Liver (tissue), 8 donors: ENCODE measurements at regions not wholly inside any gene's neighbourhood (a gene's known extent, or its start where the extent isn't known, plus 50 kb on each side); places are given as distances from the start of the nearest gene placed in this dataset.

Experiments used
- DNase-seq: peaks from one replicate; pipeline ENCODE4 v3.0.0-alpha.2; 2017; ENCODE audit warnings: low spot score
- H3K27ac ChIP-seq, 2 donors: one replicate each; pipeline ENCODE4 v1.7.0; 2013; ENCODE audit warnings: inconsistent platforms in 2 of 2, low read length in 2 of 2, control low read depth in 1 of 2, low read depth in 1 of 2, mild to moderate bottlenecking in 1 of 2
- H3K27me3 ChIP-seq, 4 donors: one replicate each; pipeline versions ENCODE4 v1.6.1 to v1.7.0; 2013; ENCODE audit warnings: low read length in 3 of 4, inconsistent platforms in 1 of 4, mild to moderate bottlenecking in 1 of 4, moderate library complexity in 1 of 4; ENCODE audit not compliant: control insufficient read depth in 4 of 4, insufficient read depth in 4 of 4
- H3K36me3 ChIP-seq, 4 donors: one replicate each; pipeline versions ENCODE4 v1.6.1 to v1.7.0; 2013; ENCODE audit warnings: low read length in 3 of 4, mild to moderate bottlenecking in 3 of 4, low read depth in 1 of 4, moderate library complexity in 1 of 4; ENCODE audit not compliant: control insufficient read depth in 4 of 4, insufficient read depth in 3 of 4
- H3K4me1 ChIP-seq, 4 donors: one replicate each; pipeline versions ENCODE4 v1.6.1 to v1.7.0; 2013; ENCODE audit warnings: low read length in 3 of 4, mild to moderate bottlenecking in 3 of 4, moderate library complexity in 1 of 4; ENCODE audit not compliant: control insufficient read depth in 4 of 4, insufficient read depth in 4 of 4
- H3K4me3 ChIP-seq, 3 donors: one replicate each; pipeline versions ENCODE4 v1.6.1 to v1.7.0; 2013; ENCODE audit warnings: low read length in 3 of 3, control low read depth in 1 of 3, low read depth in 1 of 3, mild to moderate bottlenecking in 1 of 3
- H3K9ac ChIP-seq, 2 donors: one replicate each; pipeline ENCODE4 v1.7.0; 2013; ENCODE audit warnings: low read length in 2 of 2, mild to moderate bottlenecking in 2 of 2, moderate library complexity in 2 of 2, control low read depth in 1 of 2, low read depth in 1 of 2
- H3K9me3 ChIP-seq, 4 donors: one replicate each; pipeline versions ENCODE4 v1.6.1 to v1.7.0; 2013; ENCODE audit warnings: low read length in 3 of 4; ENCODE audit not compliant: control insufficient read depth in 4 of 4
- ATF3 ChIP-seq: IDR thresholded peaks from 2 replicates; pipeline ENCODE4 v1.6.1; 2016; ENCODE audit warnings: antibody characterized with exemption
- CTCF ChIP-seq: fragments of 150-350 bp; IDR thresholded peaks from 2 replicates; pipeline ENCODE4 v1.5.1; 2017; ENCODE audit warnings: improper control_type of control experiment, low read depth, low read length; ENCODE audit not compliant: missing input control
- EGR1 ChIP-seq, 2 donors: IDR thresholded peaks; 2 replicates each; pipeline ENCODE4 v1.6.1; 2016 to 2018; ENCODE audit warnings: antibody characterized with exemption in 2 of 2, low read depth in 2 of 2
- FOXA1 ChIP-seq: IDR thresholded peaks from 2 replicates; pipeline ENCODE4 v1.6.1; 2016; ENCODE audit warnings: antibody characterized with exemption
- FOXA2 ChIP-seq: IDR thresholded peaks from 2 replicates; pipeline ENCODE4 v1.6.1; 2016; ENCODE audit warnings: antibody characterized with exemption
- GABPA ChIP-seq, 2 donors: IDR thresholded peaks in 1 of 2; conservative IDR thresholded peaks in 1 of 2; 2 replicates each; pipeline ENCODE4 v1.6.1; 2016; ENCODE audit warnings: antibody characterized with exemption in 2 of 2, mild to moderate bottlenecking in 1 of 2, moderate library complexity in 1 of 2
- HNF4A ChIP-seq, 2 donors: conservative IDR thresholded peaks; 2 replicates each; pipeline ENCODE4 v1.6.1; 2016; ENCODE audit warnings: antibody characterized with exemption in 2 of 2, mild to moderate bottlenecking in 2 of 2
- HNF4G ChIP-seq: IDR thresholded peaks from 2 replicates; pipeline ENCODE4 v1.6.1; 2016; ENCODE audit warnings: antibody characterized with exemption
- JUND ChIP-seq, 2 donors: IDR thresholded peaks; 2 replicates each; pipeline ENCODE4 v1.6.1; 2016; ENCODE audit warnings: antibody characterized with exemption in 2 of 2
- MAX ChIP-seq: IDR thresholded peaks from 2 replicates; pipeline ENCODE4 v1.6.1; 2016; ENCODE audit warnings: antibody characterized with exemption
- NR2F2 ChIP-seq: IDR thresholded peaks from 2 replicates; pipeline ENCODE4 v1.6.1; 2016; ENCODE audit warnings: antibody characterized with exemption
- RAD21 ChIP-seq, 2 donors: IDR thresholded peaks; 2 replicates each; pipeline ENCODE4 v1.6.1; 2016; ENCODE audit warnings: antibody characterized with exemption in 2 of 2, mild to moderate bottlenecking in 2 of 2
- REST ChIP-seq: IDR thresholded peaks from 2 replicates; pipeline ENCODE4 v1.6.1; 2016; ENCODE audit warnings: antibody characterized with exemption, mild to moderate bottlenecking
- RXRA ChIP-seq, 2 donors: IDR thresholded peaks; 2 replicates each; pipeline ENCODE4 v1.6.1; 2017 to 2018; ENCODE audit warnings: antibody characterized with exemption in 2 of 2, mild to moderate bottlenecking in 1 of 2
- SP1 ChIP-seq: IDR thresholded peaks from 2 replicates; pipeline ENCODE4 v1.6.1; 2018; ENCODE audit warnings: antibody characterized with exemption, mild to moderate bottlenecking
- TAF1 ChIP-seq: conservative IDR thresholded peaks from 2 replicates; pipeline ENCODE4 v1.6.1; 2016; ENCODE audit warnings: antibody characterized with exemption, mild to moderate bottlenecking
- ZBTB33 ChIP-seq: IDR thresholded peaks from 2 replicates; pipeline ENCODE4 v1.6.1; 2016; ENCODE audit warnings: antibody characterized with exemption
- WGBS: extraction: QIAGEN DNeasy Blood & Tissue Kit; methylation state at CpG from one replicate; pipeline ENCODE4 v1.1.7; 2013; 5-methylcytosine and 5-hydroxymethylcytosine counted together
- donor health status: healthy.
- donor health status: healthy.
- donor health status: healthy.
- donor health status: healthy.
- donor health status: healthy.

GRCh38 chr7:91628742-91629141, 251.8 kb downstream of the MTERF1 start:
- 73% methylated on average over 5 of the region's 5 CpGs for WGBS
- TF ChIP-seq SP1 (no peak), ZBTB33 (no peak), ATF3 (no peak), RAD21 (IDR thresholded peaks at IDR 0.05) (no peak), GABPA (IDR thresholded peaks at IDR 0.05 in 1 of 2, conservative IDR thresholded peaks at IDR 0.05 in 1 of 2) (no peak), HNF4G (no peak), EGR1 (IDR thresholded peaks at IDR 0.05; ENCODE audit: low read depth in 2 of 2) (no peak), NR2F2 (no peak)

GRCh38 chr7:91630581-91631380, 249.7 kb downstream of the MTERF1 start:
- WGBS = 92% methylated on average over 1 of the region's 1 CpG

More at GRCh38 chr7:91628742-91629141, 251.8 kb downstream of the MTERF1 start:
- Histone ChIP-seq H3K9me3 (no peaks in the 10 kb centered on the region), H3K4me1 (no peaks in the 10 kb centered on the region), H3K36me3 (no peaks in the 10 kb centered on the region), H3K9ac (no peak overlapping the region), H3K27me3 (no peaks in the 10 kb centered on the region), H3K4me3 (no peak overlapping the region), H3K27ac (no peak overlapping the region)
- DNase-seq = no peak

More at GRCh38 chr7:91630581-91631380, 249.7 kb downstream of the MTERF1 start:
- no peaks in the 10 kb centered on the region for H3K36me3 ChIP-seq
- TF ChIP-seq EGR1 (IDR thresholded peaks at IDR 0.05; ENCODE audit: low read depth in 2 of 2) (no peak), ATF3 (no peak), RAD21 (IDR thresholded peaks at IDR 0.05) (no peak), TAF1 (no peak), MAX (no peak), GABPA (IDR thresholded peaks at IDR 0.05 in 1 of 2, conservative IDR thresholded peaks at IDR 0.05 in 1 of 2) (no peak), FOXA1 (no peak), HNF4A (conservative IDR thresholded peaks at IDR 0.05) (no peak), FOXA2 (no peak), CTCF (no peak), ZBTB33 (no peak), REST (no peak), RXRA (IDR thresholded peaks at IDR 0.05) (no peak), NR2F2 (no peak), HNF4G (no peak), JUND (IDR thresholded peaks at IDR 0.05) (no peak), SP1 (no peak)
- DNase-seq = no peak
- H3K4me1 ChIP-seq = no peaks in the 10 kb centered on the region
- H3K9ac ChIP-seq = no peak overlapping the region
- no peak overlapping the region for H3K4me3 ChIP-seq
- H3K27me3 ChIP-seq = no peaks in the 10 kb centered on the region
- H3K9me3 ChIP-seq = no peaks in the 10 kb centered on the region
- no peak overlapping the region for H3K27ac ChIP-seq
